Lung (tissue), 11 donors: ENCODE measurements at regions not wholly inside any gene's neighbourhood (a gene's known extent, or its start where the extent isn't known, plus 50 kb on each side); places are given as distances from the start of the nearest gene placed in this dataset.
A peak's percentile ranks its signal among the peaks of the same experiment; 100 is the strongest.

ENCODE experiments used
- ATAC-seq: fragments of 200-7000 bp; cut with Tn5 transposase; one replicate; pipeline ENCODE4 v1.9.1; 2020; ENCODE audit warnings: moderate number of reproducible peaks; ENCODE audit not compliant: insufficient read depth, low FRiP score
- DNase-seq, 3 donors: peaks; one replicate each; pipeline ENCODE4 v3.0.0-alpha.2; 2013 to 2017
- H3K27ac ChIP-seq, 2 donors: one replicate each; pipeline ENCODE4 v1.5.1; 2013; ENCODE audit warnings: mild to moderate bottlenecking in 2 of 2, moderate library complexity in 2 of 2, control low read depth in 1 of 2, inconsistent platforms in 1 of 2, low read depth in 1 of 2, low read length in 1 of 2
- H3K27me3 ChIP-seq, 3 donors: one replicate each; pipeline ENCODE4 v1.5.1; 2013; ENCODE audit warnings: low read length in 2 of 3; ENCODE audit not compliant: control insufficient read depth in 3 of 3, insufficient read depth in 3 of 3
- H3K36me3 ChIP-seq, 4 donors: one replicate each; pipeline ENCODE4 v1.5.1; 2013; ENCODE audit warnings: low read length in 4 of 4, mild to moderate bottlenecking in 1 of 4, moderate library complexity in 1 of 4; ENCODE audit not compliant: control insufficient read depth in 4 of 4, insufficient read depth in 4 of 4
- H3K4me1 ChIP-seq, 5 donors: one replicate each; pipeline ENCODE4 v1.5.1; 2013; ENCODE audit warnings: low read length in 5 of 5, mild to moderate bottlenecking in 2 of 5, moderate library complexity in 1 of 5; ENCODE audit not compliant: control insufficient read depth in 5 of 5, insufficient read depth in 5 of 5
- H3K4me3 ChIP-seq: one replicate; pipeline ENCODE4 v1.5.1; 2013; ENCODE audit warnings: mild to moderate bottlenecking, control low read depth, moderate library complexity
- H3K9ac ChIP-seq, 2 donors: one replicate each; pipeline ENCODE4 v1.5.1; 2013; ENCODE audit warnings: low read length in 2 of 2, control low read depth in 1 of 2; ENCODE audit not compliant: insufficient read depth in 1 of 2
- H3K9me3 ChIP-seq, 4 donors: one replicate each; pipeline ENCODE4 v1.5.1; 2013; ENCODE audit warnings: low read length in 3 of 4, mild to moderate bottlenecking in 1 of 4, moderate library complexity in 1 of 4; ENCODE audit not compliant: control insufficient read depth in 4 of 4, insufficient read depth in 3 of 4
- CTCF ChIP-seq: IDR thresholded peaks from 2 replicates; pipeline ENCODE4 v1.5.1; 2012; ENCODE audit warnings: mild to moderate bottlenecking; ENCODE audit errors: control extremely low read depth, extremely low read depth
- WGBS, 2 donors: extraction: QIAGEN DNeasy Blood & Tissue Kit; methylation state at CpG; one replicate each; pipeline ENCODE4 v1.1.7; 2013; 5-methylcytosine and 5-hydroxymethylcytosine counted together
- donor health status: control.
- donor health status: control.
- donor health status: Bipolar disorder and iron deficiency.
- donor health status: healthy.
- donor health status: DM: yes; HTN: yes; CAD: no.

- 82 to 86% methylated on average over 7 of the region's 7 CpGs for WGBS, 2 donors
- no peaks in the 10 kb centered on the region for H3K36me3 ChIP-seq
- no peak for ATAC-seq
Observed at GRCh38 chr10:3325954-3326750, 153.6 kb upstream of the PITRM1 start.

GRCh38 chr10:3324612-3325038 lies 152.0 kb upstream of the PITRM1 start:
- TF ChIP-seq CTCF = no peak
- DNase-seq (no peak), ATAC-seq (no peak)
- Histone ChIP-seq H3K9me3 (no peaks in the 10 kb centered on the region), H3K27ac (no peak overlapping the region), H3K27me3 (no peaks in the 10 kb centered on the region), H3K9ac (no peak overlapping the region), H3K36me3 (no peaks in the 10 kb centered on the region), H3K4me1 (peaks cover 0 to 7% (median 0%) of the 10 kb centered on the region in 5 donors), H3K4me3 (no peak overlapping the region)
- 85 to 88% methylated on average over 8 of the region's 8 CpGs for WGBS, 2 donors

More at GRCh38 chr10:3325954-3326750, 153.6 kb upstream of the PITRM1 start:
- no peak overlapping the region for H3K27ac ChIP-seq
- no peaks in the 10 kb centered on the region for H3K9me3 ChIP-seq
- H3K4me3 ChIP-seq = no peak overlapping the region
- TF ChIP-seq CTCF = no peak
- H3K4me1 ChIP-seq = peaks cover 0 to 7% (median 0%) of the 10 kb centered on the region in 5 donors
- no peaks in the 10 kb centered on the region for H3K27me3 ChIP-seq
- H3K9ac ChIP-seq = no peak overlapping the region
- DNase-seq = no peak

- H3K9ac ChIP-seq = no peak overlapping the region
- no peak for ATAC-seq
- TF ChIP-seq CTCF = no peak
- DNase-seq = peak in 1 of 3 donors; percentile 12
- H3K4me1 ChIP-seq = peaks cover 0 to 7% (median 0%) of the 10 kb centered on the region in 5 donors
- no peaks in the 10 kb centered on the region for H3K36me3 ChIP-seq
- H3K4me3 ChIP-seq = no peak overlapping the region
- H3K9me3 ChIP-seq = no peaks in the 10 kb centered on the region
- H3K27ac ChIP-seq = no peak overlapping the region
- 72 to 91% methylated on average over 11 of the region's 11 CpGs for WGBS, 2 donors
- H3K27me3 ChIP-seq = no peaks in the 10 kb centered on the region
Observed at GRCh38 chr10:3323865-3324498, 151.4 kb upstream of the PITRM1 start.
